ENCODE measurements at regions not wholly inside any gene's neighbourhood (a gene's known extent, or its start where the extent isn't known, plus 50 kb on each side); places are given as distances from the start of the nearest gene placed in this dataset.

DNA sequence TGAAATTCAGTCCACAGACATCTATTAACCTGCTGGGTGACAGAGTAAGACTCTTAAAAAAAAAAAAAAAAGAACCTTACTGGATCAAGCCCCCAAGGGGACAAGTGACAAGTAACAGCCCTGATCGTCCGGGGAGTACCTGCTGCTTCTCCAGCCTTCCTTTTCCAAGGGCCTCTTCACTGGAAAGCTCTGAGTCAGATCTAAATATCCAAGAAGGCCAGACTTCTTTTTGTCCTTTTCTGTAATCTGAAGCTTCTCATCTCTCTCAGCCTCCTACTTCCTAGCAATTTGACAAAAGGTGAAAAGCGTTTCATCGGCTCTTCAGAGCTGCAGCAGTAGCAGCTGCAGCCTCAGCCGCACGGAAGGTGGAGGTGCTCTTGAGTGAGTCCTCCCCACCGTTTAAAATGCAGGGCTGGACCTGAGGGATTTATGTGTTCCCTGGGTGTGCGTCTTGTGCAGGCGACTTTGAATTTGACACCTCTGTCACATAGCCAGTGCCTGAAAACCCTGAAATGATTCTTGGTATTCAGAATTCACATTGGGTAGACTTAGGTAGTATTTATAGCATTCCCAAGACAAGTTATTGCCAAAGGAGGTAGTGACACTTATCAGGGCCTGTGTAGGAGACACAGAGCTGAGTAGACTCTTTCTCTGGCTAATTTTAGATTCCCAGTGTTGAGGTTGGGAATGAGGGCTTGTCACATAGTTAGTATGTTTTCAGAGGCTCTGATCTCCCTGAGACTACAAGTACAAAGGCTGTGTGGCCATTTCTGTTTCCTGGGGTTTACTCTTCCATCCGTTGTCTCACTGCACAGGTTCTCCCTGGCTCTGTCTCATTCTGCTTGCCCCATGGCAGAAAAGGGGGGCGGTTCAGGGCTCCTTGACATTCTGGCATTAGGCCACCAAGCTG is 291.2 kb upstream of the C2CD4B start:
- no peak for TF ChIP-seq EZH2phosphoT487 (IDR thresholded peaks at IDR 0.05; ENCODE audit: low read depth)
- no peak overlapping the region for H3K4me2 ChIP-seq (ENCODE audit: low read length)
- H3K27me3 ChIP-seq (ENCODE audit: low read depth, low read length) = no peaks in the 10 kb centered on the region
- no peak overlapping the region for H3K27ac ChIP-seq (ENCODE audit: low read length)
- no peak overlapping the region for H2AFZ ChIP-seq (ENCODE audit: low read depth, low read length)
- no peaks in the 10 kb centered on the region for H4K20me1 ChIP-seq (ENCODE audit: insufficient read depth, low read length)
- no peak overlapping the region for H3K9ac ChIP-seq (ENCODE audit: low read length)
- peaks cover 18% of the 10 kb centered on the region for H3K4me1 ChIP-seq (ENCODE audit: low read length)
- no peaks in the 10 kb centered on the region for H3K36me3 ChIP-seq (replicated peaks; ENCODE audit: low read depth, low read length)
- no peaks in the 10 kb centered on the region for H3K79me2 ChIP-seq (ENCODE audit: low read length)
- H3K9me3 ChIP-seq (ENCODE audit: insufficient read depth, low read length) = no peaks in the 10 kb centered on the region
- H3K4me3 ChIP-seq (ENCODE audit: low read length) = no peak overlapping the region

DNA sequence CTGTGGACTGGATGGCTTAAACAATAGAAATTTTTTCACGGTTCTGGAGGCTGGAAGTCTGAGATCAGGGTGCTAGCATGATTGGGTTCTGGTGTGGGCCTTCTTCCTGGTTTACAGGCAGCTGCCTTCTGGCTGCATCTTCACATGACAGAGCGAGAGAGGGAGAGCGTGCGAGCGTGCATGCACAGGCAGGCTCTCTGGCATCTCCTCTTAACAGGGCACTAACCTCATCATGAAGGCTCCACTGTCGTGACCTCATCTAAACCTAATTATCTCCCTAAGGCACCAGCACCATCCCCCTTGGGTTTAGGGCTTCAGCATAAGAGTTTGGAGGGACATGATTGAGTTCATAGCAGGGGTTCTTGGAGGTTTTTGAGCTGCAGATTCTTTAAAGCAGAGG is 292.0 kb upstream of the C2CD4B start:
- Histone ChIP-seq H4K20me1 (ENCODE audit: insufficient read depth, low read length) (no peaks in the 10 kb centered on the region), H3K27me3 (ENCODE audit: low read depth, low read length) (no peaks in the 10 kb centered on the region), H3K36me3 (replicated peaks; ENCODE audit: low read depth, low read length) (no peaks in the 10 kb centered on the region), H3K9me3 (ENCODE audit: insufficient read depth, low read length) (no peaks in the 10 kb centered on the region), H3K4me2 (ENCODE audit: low read length) (no peak overlapping the region), H3K27ac (ENCODE audit: low read length) (no peak overlapping the region), H3K4me3 (ENCODE audit: low read length) (no peak overlapping the region), H2AFZ (ENCODE audit: low read depth, low read length) (no peak overlapping the region), H3K9ac (ENCODE audit: low read length) (no peak overlapping the region), H3K4me1 (ENCODE audit: low read length) (peaks cover 18% of the 10 kb centered on the region), H3K79me2 (ENCODE audit: low read length) (no peaks in the 10 kb centered on the region)
- TF ChIP-seq EZH2phosphoT487 (IDR thresholded peaks at IDR 0.05; ENCODE audit: low read depth) = no peak
- TF ChIP-seq, protein P1, sequence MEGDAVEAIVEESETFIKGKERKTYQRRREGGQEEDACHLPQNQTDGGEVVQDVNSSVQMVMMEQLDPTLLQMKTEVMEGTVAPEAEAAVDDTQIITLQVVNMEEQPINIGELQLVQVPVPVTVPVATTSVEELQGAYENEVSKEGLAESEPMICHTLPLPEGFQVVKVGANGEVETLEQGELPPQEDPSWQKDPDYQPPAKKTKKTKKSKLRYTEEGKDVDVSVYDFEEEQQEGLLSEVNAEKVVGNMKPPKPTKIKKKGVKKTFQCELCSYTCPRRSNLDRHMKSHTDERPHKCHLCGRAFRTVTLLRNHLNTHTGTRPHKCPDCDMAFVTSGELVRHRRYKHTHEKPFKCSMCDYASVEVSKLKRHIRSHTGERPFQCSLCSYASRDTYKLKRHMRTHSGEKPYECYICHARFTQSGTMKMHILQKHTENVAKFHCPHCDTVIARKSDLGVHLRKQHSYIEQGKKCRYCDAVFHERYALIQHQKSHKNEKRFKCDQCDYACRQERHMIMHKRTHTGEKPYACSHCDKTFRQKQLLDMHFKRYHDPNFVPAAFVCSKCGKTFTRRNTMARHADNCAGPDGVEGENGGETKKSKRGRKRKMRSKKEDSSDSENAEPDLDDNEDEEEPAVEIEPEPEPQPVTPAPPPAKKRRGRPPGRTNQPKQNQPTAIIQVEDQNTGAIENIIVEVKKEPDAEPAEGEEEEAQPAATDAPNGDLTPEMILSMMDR (IDR thresholded peaks at IDR 0.05; ENCODE audit: low read depth, low read length) = no peak

DNA sequence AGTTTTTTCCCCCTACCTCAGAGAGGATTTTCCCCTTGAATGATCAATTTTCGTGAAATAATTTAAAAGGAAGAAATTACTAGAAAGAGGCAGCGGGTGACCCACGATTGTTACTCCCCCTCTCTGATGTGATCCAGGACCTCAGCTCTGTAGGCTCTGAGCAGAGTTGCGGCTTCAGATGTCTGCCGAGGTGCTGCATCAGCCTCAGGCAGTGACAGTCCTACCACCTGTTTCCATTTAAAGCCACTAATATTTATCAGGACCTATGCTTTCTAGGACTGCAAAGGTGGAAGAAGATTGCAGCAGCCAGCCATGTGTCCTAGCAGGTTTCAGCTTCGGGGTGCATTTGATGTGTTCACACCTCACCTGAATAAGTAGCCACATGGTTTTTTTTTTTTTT is 294.8 kb upstream of the C2CD4B start:
- Histone ChIP-seq H3K79me2 (ENCODE audit: low read length) (no peaks in the 10 kb centered on the region), H3K36me3 (replicated peaks; ENCODE audit: low read depth, low read length) (no peaks in the 10 kb centered on the region), H4K20me1 (ENCODE audit: insufficient read depth, low read length) (no peaks in the 10 kb centered on the region), H3K4me2 (ENCODE audit: low read length) (no peak overlapping the region), H3K27me3 (ENCODE audit: low read depth, low read length) (no peaks in the 10 kb centered on the region), H3K9me3 (ENCODE audit: insufficient read depth, low read length) (no peaks in the 10 kb centered on the region), H3K4me1 (ENCODE audit: low read length) (no peaks in the 10 kb centered on the region), H3K4me3 (ENCODE audit: low read length) (no peak overlapping the region), H2AFZ (ENCODE audit: low read depth, low read length) (no peak overlapping the region), H3K9ac (ENCODE audit: low read length) (no peak overlapping the region), H3K27ac (ENCODE audit: low read length) (no peak overlapping the region)
- no peak for TF ChIP-seq EZH2phosphoT487 (IDR thresholded peaks at IDR 0.05; ENCODE audit: low read depth)
- TF ChIP-seq, protein P1 (IDR thresholded peaks at IDR 0.05; ENCODE audit: low read depth, low read length) = no peak

DNA sequence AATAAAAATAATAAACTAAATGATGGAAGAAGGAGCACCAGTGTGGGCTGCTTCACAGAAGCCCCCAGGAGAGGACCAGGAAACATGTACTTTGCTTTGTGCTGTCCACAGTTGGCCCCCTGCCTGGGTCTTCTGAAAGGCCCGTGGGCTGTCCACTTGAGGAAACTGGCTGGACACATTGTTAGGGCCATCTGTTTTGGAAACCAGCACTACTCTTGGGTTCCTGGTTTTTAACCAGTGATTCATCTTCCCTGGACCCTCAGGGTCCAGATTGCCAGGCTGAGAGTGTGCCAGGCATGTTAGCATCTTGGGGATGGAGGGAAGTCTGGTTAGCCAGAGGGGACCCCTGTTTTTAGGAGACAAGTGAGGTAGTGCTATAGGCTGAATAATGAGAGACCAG is 297.2 kb upstream of the C2CD4B start:
- H3K9me3 ChIP-seq (ENCODE audit: insufficient read depth, low read length) = no peaks in the 10 kb centered on the region
- no peaks in the 10 kb centered on the region for H3K36me3 ChIP-seq (replicated peaks; ENCODE audit: low read depth, low read length)
- H2AFZ ChIP-seq (ENCODE audit: low read depth, low read length) = no peak overlapping the region
- H3K9ac ChIP-seq (ENCODE audit: low read length) = no peak overlapping the region
- H3K4me2 ChIP-seq (ENCODE audit: low read length) = no peak overlapping the region
- no peak for TF ChIP-seq EZH2phosphoT487 (IDR thresholded peaks at IDR 0.05; ENCODE audit: low read depth)
- TF ChIP-seq, protein P1 (IDR thresholded peaks at IDR 0.05; ENCODE audit: low read depth, low read length) = no peak
- no peak overlapping the region for H3K4me3 ChIP-seq (ENCODE audit: low read length)
- H3K27ac ChIP-seq (ENCODE audit: low read length) = no peak overlapping the region
- no peaks in the 10 kb centered on the region for H3K27me3 ChIP-seq (ENCODE audit: low read depth, low read length)
- H3K79me2 ChIP-seq (ENCODE audit: low read length) = no peaks in the 10 kb centered on the region
- no peaks in the 10 kb centered on the region for H4K20me1 ChIP-seq (ENCODE audit: insufficient read depth, low read length)
- no peaks in the 10 kb centered on the region for H3K4me1 ChIP-seq (ENCODE audit: low read length)

Data from OCI-LY3 (cell line).